ENCODE measurements at regions not wholly inside any gene's neighbourhood (a gene's known extent, or its start where the extent isn't known, plus 50 kb on each side); places are given as distances from the start of the nearest gene placed in this dataset.
"Not testable (repeated sequence)": the region's sequence is repeated elsewhere in the genome, so short reads cannot be mapped to it uniquely, and the experiment has no call there.

DNA sequence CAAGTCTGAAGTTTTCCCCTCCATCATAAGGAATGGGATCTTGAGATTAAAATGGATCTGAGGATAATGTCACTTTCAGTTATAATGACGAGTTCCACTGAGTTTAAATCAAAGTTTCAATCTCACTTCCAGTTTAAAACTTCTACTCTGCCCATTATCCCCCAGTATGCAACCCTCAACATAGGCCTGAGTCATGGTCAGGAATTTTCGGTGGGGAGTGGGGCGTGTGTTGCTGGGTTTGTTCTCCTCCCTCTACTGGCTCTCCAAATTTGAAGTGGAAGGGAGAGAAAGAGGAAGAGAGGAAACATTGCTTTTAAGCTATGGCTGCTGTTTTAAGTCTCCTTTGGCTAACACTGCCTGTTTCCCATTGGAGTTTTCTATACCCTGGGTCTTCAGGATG, 152.9 kb downstream of the TM2D1 start:
- no peak for DNase-seq

DNA sequence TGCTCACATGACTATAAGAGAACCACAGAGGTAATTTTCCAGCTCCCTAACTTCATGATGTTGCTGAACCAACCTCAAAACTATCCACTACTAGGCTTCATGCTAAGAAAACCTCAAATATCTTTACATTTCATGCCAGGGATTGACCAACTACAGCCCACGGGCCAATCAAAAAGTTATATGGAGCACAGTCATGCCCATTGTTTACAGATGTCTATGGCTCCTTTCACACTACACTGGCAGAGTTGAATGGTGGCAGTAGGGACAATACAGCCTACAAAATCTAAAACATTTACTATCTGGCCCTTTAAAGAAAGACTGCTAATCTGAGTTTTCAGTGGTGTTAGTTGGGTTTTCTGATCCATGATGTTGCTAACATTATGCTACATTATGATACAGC, 154.8 kb downstream of the TM2D1 start:
- no peak for DNase-seq

DNA sequence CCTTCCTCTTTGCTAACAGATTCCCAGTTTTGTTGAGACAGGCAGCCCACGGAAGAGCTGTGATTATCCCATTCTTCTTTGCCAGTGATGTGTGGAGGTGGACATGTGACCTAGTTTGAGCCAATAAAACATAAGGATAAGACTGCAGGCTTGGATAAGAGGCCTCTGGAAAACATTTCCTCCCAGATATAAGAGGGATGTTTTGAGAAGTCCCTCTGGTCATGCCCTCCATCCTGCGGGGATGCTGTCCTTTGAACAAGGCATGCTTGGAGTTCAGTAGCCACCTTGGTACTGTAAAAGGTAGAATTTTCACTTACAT, 155.7 kb downstream of the TM2D1 start:
- no peak for DNase-seq

DNA sequence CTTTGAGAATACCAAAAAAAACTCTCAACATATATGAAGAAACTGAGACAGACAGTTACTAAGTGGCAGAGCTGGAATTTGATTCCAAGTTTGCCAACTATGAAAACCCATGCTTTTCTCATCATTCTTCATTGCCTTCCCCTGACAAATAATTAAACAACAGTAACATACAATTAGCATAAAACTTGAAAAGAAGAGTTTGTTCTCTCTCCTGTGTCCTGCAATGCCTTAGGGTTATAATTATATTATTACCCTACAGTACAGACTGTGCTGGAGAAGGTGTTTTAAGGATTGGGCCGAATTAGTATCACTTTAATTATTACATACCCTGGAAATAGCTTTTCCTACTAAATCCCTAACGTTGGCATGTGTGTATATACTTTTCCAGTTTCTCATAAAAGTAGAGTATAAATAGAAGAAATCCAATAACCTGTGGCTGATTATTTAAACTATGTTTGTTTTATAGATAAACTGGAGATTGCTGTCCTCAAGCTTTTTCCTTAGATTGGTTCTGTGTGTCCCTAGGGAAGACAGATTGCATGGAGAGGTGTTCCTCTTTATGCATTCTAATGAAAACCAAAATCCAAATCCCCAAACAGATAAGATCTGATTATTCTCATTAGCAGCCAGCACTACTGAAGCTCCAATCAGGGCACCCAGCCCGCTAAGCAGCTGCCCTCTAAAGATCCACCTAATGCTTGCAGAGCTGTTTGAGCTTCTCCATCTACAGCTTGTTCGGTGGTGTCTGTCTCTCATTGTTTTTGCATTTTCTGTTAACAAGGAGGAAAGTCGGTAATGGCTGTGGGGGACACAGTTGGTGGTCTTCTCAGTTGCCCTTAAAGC, 156.3 kb downstream of the TM2D1 start:
- no peak for DNase-seq

DNA sequence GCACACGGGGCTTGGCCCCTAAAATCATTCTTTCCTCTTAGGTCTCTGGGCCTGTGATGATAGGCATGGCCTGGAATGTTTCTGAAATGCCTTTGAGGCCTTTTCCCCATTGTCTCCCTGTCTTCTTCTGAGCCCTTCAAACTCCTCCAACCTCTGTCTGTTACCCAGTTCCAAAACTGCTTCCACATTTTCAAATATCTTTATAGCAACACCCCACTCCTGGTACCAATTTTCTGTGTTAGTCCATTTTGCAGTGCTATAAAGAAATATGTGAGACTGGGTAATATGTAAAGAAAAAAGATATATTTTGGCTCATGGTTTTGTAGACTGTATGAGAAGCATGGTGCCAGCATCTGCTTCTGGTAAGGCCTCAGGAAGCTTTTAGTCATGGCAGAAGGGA, 158.8 kb downstream of the TM2D1 start:
- DNase-seq = no peak

DNA sequence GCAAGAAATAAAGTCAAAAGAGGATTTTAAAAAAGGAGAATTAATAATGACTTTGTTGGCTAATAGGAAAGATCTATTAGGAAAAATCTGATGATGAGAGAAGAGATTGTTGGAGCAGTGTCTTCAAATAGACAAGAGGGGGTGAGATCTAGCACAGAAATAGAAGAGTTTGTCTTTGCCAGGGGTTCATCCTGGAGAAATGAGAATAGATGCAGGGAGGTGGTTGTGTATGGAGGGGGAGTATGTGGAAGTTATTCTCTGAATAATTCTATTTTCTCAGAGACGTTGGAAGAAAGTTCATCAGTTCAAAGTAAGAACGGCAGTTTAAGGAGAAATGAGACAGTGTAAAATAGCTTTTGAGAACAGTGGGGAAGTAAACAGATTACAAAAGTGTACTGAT, 161.3 kb downstream of the TM2D1 start:
- DNase-seq = no peak

GRCh38 chr1:61561666-61562065, 163.3 kb downstream of the TM2D1 start:
- no peak for DNase-seq

DNA sequence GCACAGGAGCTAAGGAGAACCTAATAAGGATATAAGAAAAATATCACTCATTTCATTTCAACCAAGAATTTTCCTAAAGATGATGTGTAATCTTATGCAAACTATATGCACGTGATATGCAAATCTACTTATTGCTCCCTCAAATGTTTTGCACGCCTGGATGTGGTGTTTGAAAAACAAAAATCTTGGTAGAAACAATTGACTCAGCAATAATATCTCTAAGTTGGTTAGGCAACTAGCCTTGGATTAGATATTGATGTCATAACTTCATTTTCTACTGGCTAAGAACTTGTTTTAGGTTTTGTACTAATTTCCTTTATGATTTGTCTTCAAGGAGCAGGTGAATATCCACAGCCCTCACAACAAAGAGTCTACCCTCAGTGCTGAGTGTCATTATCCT, 164.6 kb downstream of the TM2D1 start:
- DNase-seq = no peak

GRCh38 chr1:61556631-61557030, 168.3 kb downstream of the TM2D1 start:
- DNase-seq = no peak

- DNase-seq = no peak
Measured at GRCh38 chr1:61552630-61553305, 172.2 kb downstream of the TM2D1 start.

GRCh38 chr1:61547302-61547701, 177.6 kb downstream of the TM2D1 start:
- not testable (repeated sequence) for DNase-seq

GRCh38 chr1:61544870-61545269, 180.1 kb downstream of the TM2D1 start:
- not testable (repeated sequence) for DNase-seq

DNA sequence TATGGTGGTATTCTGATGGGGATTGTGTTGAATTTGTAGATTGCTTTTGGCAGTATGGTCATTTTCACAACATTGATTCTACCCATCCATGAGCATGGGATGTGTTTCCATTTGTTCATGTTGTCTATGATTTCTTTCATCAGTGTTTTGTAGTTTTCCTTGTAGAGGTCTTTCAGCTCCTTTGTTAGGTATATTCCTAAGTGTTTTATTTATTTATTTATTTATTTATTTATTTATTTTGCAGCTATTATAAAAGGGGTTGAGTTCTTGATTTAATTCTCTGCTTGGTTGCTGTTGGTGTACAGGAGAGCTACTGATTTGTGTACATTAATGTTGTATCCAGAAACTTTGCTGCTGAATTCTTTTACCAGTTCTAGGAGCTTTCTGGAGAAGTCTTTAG, 181.4 kb downstream of the TM2D1 start:
- not testable (repeated sequence) for DNase-seq

DNA sequence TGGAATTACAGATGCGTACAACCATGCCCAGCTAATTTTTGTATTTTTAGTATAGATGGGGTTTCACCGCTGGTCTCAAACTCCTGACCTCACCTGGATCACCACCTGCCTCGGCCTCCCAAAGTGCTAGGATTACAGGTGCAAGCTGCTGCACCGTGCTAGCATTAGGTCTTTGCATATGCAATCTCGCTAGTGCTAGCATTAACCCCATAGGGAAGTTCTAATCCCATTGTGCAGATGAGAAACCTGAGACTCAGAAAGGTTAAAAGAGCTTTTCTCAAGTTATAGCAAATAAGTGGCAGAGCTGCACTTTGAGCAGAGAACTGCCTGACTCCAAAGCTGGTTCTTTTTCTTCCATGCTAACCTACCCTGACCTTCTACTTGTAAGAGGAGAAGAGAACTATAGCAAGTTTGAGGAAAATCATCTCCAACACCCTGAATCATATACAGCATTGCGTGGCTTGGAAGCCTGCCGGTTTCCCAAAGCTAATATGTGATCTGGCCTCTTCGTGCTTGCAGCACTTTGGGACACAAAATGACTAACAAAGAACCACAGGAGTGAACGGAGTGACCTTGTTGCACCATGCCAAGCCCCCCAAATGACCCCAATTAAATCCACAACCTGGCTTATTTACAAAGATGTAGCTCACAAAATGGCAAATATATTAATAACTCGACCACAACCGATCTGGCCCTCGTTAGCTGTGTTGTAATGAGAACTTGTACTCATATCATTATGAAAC, 185.1 kb downstream of the TM2D1 start:
- no peak for DNase-seq

- no peak for DNase-seq
Measured at GRCh38 chr1:61538228-61538627, 186.7 kb downstream of the TM2D1 start.

GRCh38 chr1:61536174-61537108, 188.5 kb downstream of the TM2D1 start:
- no peak for DNase-seq

DNA sequence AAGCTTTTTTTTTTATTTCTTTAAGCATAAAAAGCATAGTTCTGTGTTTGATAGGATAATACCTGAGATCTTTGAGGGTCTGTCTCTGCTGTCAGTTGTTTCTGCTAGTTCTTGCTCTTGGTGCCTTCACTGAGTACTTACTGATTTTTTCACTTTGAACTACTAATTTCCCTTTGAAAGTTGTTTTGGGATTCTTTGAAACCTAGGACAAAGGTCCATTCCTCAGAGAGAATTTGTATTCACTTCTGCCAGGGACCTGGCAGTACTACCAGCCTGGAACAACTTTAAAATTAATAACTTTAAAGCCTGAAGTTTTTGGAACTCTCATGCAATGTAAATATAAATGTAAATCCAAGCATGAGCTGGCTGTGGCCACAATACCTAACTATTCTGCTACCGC, 190.1 kb downstream of the TM2D1 start:
- no peak for DNase-seq

DNA sequence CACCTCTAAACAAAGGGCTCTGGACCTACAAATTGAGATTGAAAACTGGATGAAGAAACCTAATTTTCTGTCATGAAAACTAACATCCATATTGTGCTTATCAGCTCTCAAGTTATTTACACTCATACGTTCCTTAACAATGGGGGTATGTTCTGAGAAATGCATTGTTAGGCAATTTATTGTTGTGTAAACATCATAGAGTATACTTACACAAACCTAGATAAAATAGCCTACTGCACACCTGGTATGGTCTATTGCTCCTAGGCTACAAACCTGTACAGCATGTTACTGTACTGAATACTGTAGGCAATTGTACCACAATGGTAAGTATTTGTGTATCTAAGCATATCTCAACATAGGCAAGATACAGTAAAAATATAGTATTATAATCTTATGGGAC, 191.4 kb downstream of the TM2D1 start:
- DNase-seq = no peak

GRCh38 chr1:61531716-61532115, 193.2 kb downstream of the TM2D1 start:
- no peak for DNase-seq

- no peak for DNase-seq
Measured at GRCh38 chr1:61523893-61524605, 200.9 kb downstream of the TM2D1 start.

DNA sequence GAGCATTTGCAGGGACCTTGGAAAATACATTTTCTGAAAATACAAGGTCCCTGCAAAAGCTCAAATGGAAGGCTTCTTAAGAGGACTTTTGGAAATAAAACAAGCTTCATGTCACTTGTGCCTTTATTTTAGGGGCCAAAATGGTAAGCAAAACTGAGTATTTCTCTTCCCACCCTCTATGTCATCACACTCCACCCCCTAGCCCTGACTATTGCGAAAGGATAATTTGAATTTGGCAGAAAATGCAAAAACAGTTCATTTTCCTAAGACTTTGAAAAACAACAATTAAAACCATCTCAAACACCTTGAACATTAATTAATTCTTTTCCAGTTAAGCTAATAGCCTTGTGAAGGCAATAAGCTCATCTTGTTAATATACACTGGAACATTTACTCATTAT, 201.7 kb downstream of the TM2D1 start:
- no peak for DNase-seq

DNA sequence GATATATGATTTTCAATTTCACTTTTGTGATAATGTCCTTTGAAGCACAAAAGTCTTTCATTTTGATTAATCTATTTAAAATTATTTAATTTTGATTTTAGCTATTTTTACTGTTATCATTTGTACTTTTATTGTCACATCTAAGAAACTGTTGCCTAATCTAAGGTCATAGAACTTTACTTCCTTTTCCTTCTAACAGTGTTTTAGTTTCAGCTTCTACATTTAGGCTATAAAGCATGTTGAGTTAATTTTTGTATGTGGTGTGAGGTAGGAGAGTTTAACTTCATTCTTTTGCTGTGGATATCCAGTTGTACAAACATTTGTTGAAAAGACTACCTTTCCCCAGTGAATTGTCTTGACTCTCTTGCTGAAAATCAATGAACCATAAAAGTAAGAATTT, 204.5 kb downstream of the TM2D1 start:
- DNase-seq = no peak

Measured in activated naive CD4-positive, alpha-beta T cell treated with Interleukin-2 at 50 U/mL for 16 hours (primary cell).